ENCODE measurements at regions not wholly inside any gene's neighbourhood (a gene's known extent, or its start where the extent isn't known, plus 50 kb on each side); places are given as distances from the start of the nearest gene placed in this dataset.
"Not testable (repeated sequence)": the region's sequence is repeated elsewhere in the genome, so short reads cannot be mapped to it uniquely, and the experiment has no call there.

GRCh38 chr9:67723185-67723584, 135.5 kb upstream of the ANKRD20A1 start:
- CTCF ChIA-PET; H3K4me3 ChIP-seq (ENCODE audit: low read length); intact Hi-C loops (cut with micrococcal nuclease); H3K36me3 ChIP-seq (ENCODE audit: control insufficient read depth in 2 of 3, insufficient read depth in 3 of 3, low read length in 3 of 3); H3K9me3 Mint-ChIP-seq; H3K27me3 Mint-ChIP-seq; H3K27ac ChIP-seq (ENCODE audit: low read depth, low read length); H3K9me3 ChIP-seq (ENCODE audit: control insufficient read depth in 2 of 3, low read length in 3 of 3); H3K27me3 ChIP-seq (ENCODE audit: control insufficient read depth in 2 of 2, insufficient read depth in 2 of 2, low read length in 2 of 2); H3K4me1 ChIP-seq (ENCODE audit: control insufficient read depth in 2 of 2, insufficient read depth in 2 of 2, low read length in 2 of 2); H3K4me1 Mint-ChIP-seq; H3K36me3 Mint-ChIP-seq; POLR2A ChIA-PET: not testable (repeated sequence)
- Mint-ChIP-seq H3K4me3 (peak overlapping the region; percentile 67 to 92 (median 83)), H3K27ac (peak overlapping the region in 3 of 9 donors; percentile 71 to 76 (median 74))
- ATAC-seq (peak; percentile 29), DNase-seq (peak in 8 of 9 donors; percentile 6 to 53 (median 30))

GRCh38 chr9:67724885-67725284, 133.8 kb upstream of the ANKRD20A1 start:
- H3K9me3 ChIP-seq (ENCODE audit: control insufficient read depth in 2 of 3, low read length in 3 of 3); H3K4me1 ChIP-seq (ENCODE audit: control insufficient read depth in 2 of 2, insufficient read depth in 2 of 2, low read length in 2 of 2); POLR2A ChIA-PET; H3K36me3 Mint-ChIP-seq; intact Hi-C loops (cut with micrococcal nuclease); H3K4me1 Mint-ChIP-seq; H3K4me3 ChIP-seq (ENCODE audit: low read length); ATAC-seq; H3K27me3 ChIP-seq (ENCODE audit: control insufficient read depth in 2 of 2, insufficient read depth in 2 of 2, low read length in 2 of 2); H3K27ac ChIP-seq (ENCODE audit: low read depth, low read length); H3K27me3 Mint-ChIP-seq; CTCF ChIA-PET; H3K27ac Mint-ChIP-seq; H3K36me3 ChIP-seq (ENCODE audit: control insufficient read depth in 2 of 3, insufficient read depth in 3 of 3, low read length in 3 of 3); H3K9me3 Mint-ChIP-seq: not testable (repeated sequence)
- peak in 5 of 9 donors; percentile 2 to 37 (median 11) for DNase-seq
- peak overlapping the region in 1 of 10 donors; percentile 32 for H3K4me3 Mint-ChIP-seq

- intact Hi-C loops (cut with micrococcal nuclease); H3K4me3 ChIP-seq (ENCODE audit: low read length); H3K36me3 Mint-ChIP-seq; CTCF ChIA-PET; H3K9me3 Mint-ChIP-seq; H3K9me3 ChIP-seq (ENCODE audit: control insufficient read depth in 2 of 3, low read length in 3 of 3); H3K27ac ChIP-seq (ENCODE audit: low read depth, low read length); H3K4me1 Mint-ChIP-seq; H3K36me3 ChIP-seq (ENCODE audit: control insufficient read depth in 2 of 3, insufficient read depth in 3 of 3, low read length in 3 of 3); H3K4me1 ChIP-seq (ENCODE audit: control insufficient read depth in 2 of 2, insufficient read depth in 2 of 2, low read length in 2 of 2); POLR2A ChIA-PET; H3K27me3 ChIP-seq (ENCODE audit: control insufficient read depth in 2 of 2, insufficient read depth in 2 of 2, low read length in 2 of 2); H3K27me3 Mint-ChIP-seq: not testable (repeated sequence)
- peak overlapping the region in 2 of 9 donors; percentile 59 to 92 for H3K27ac Mint-ChIP-seq
- DNase-seq, result peak in 8 of 9 donors; percentile 26 to 62 (median 52)
- peak overlapping the region; percentile 29 to 90 (median 69) for H3K4me3 Mint-ChIP-seq
- ATAC-seq, result peak; percentile 66
Observed at GRCh38 chr9:67726213-67726988, 132.3 kb upstream of the ANKRD20A1 start.

GRCh38 chr9:67763133-67763532, 95.6 kb upstream of the ANKRD20A1 start:
- H3K36me3 ChIP-seq (ENCODE audit: control insufficient read depth in 2 of 3, insufficient read depth in 3 of 3, low read length in 3 of 3); H3K27me3 Mint-ChIP-seq; H3K4me3 ChIP-seq (ENCODE audit: low read length); H3K27ac Mint-ChIP-seq; POLR2A ChIA-PET; ATAC-seq; H3K4me1 ChIP-seq (ENCODE audit: control insufficient read depth in 2 of 2, insufficient read depth in 2 of 2, low read length in 2 of 2); H3K9me3 Mint-ChIP-seq; H3K27me3 ChIP-seq (ENCODE audit: control insufficient read depth in 2 of 2, insufficient read depth in 2 of 2, low read length in 2 of 2); H3K9me3 ChIP-seq (ENCODE audit: control insufficient read depth in 2 of 3, low read length in 3 of 3); H3K27ac ChIP-seq (ENCODE audit: low read depth, low read length); H3K4me1 Mint-ChIP-seq; CTCF ChIA-PET; DNase-seq; H3K4me3 Mint-ChIP-seq; intact Hi-C loops (cut with micrococcal nuclease); H3K36me3 Mint-ChIP-seq: not testable (repeated sequence)

GRCh38 chr9:67771807-67772206, 86.9 kb upstream of the ANKRD20A1 start:
- H3K9me3 Mint-ChIP-seq; CTCF ChIA-PET; POLR2A ChIA-PET; H3K27me3 Mint-ChIP-seq; DNase-seq; ATAC-seq; H3K27ac Mint-ChIP-seq; H3K4me3 ChIP-seq (ENCODE audit: low read length); H3K27me3 ChIP-seq (ENCODE audit: control insufficient read depth in 2 of 2, insufficient read depth in 2 of 2, low read length in 2 of 2); H3K27ac ChIP-seq (ENCODE audit: low read depth, low read length); intact Hi-C loops (cut with micrococcal nuclease); H3K9me3 ChIP-seq (ENCODE audit: control insufficient read depth in 2 of 3, low read length in 3 of 3); H3K4me3 Mint-ChIP-seq; H3K36me3 Mint-ChIP-seq; H3K4me1 ChIP-seq (ENCODE audit: control insufficient read depth in 2 of 2, insufficient read depth in 2 of 2, low read length in 2 of 2); H3K4me1 Mint-ChIP-seq; H3K36me3 ChIP-seq (ENCODE audit: control insufficient read depth in 2 of 3, insufficient read depth in 3 of 3, low read length in 3 of 3): not testable (repeated sequence)

GRCh38 chr9:67800170-67800569, 58.6 kb upstream of the ANKRD20A1 start:
- POLR2A ChIA-PET, result not testable (repeated sequence)

More at GRCh38 chr9:67800170-67800569, 58.6 kb upstream of the ANKRD20A1 start:
- H3K4me3 ChIP-seq (ENCODE audit: low read length); H3K36me3 ChIP-seq (ENCODE audit: control insufficient read depth in 2 of 3, insufficient read depth in 3 of 3, low read length in 3 of 3); intact Hi-C loops (cut with micrococcal nuclease); H3K4me1 Mint-ChIP-seq; H3K4me1 ChIP-seq (ENCODE audit: control insufficient read depth in 2 of 2, insufficient read depth in 2 of 2, low read length in 2 of 2); H3K27me3 ChIP-seq (ENCODE audit: control insufficient read depth in 2 of 2, insufficient read depth in 2 of 2, low read length in 2 of 2); H3K36me3 Mint-ChIP-seq; ATAC-seq; H3K4me3 Mint-ChIP-seq; H3K9me3 ChIP-seq (ENCODE audit: control insufficient read depth in 2 of 3, low read length in 3 of 3); H3K27me3 Mint-ChIP-seq; DNase-seq; CTCF ChIA-PET; H3K9me3 Mint-ChIP-seq; H3K27ac ChIP-seq (ENCODE audit: low read depth, low read length); H3K27ac Mint-ChIP-seq: not testable (repeated sequence)

Data from naive thymus-derived CD4-positive, alpha-beta T cell (primary cell).